NCI-H2171 (cell line): ENCODE measurements at regions not wholly inside any gene's neighbourhood (a gene's known extent, or its start where the extent isn't known, plus 50 kb on each side); places are given as distances from the start of the nearest gene placed in this dataset.
"Not testable (repeated sequence)": the region's sequence is repeated elsewhere in the genome, so short reads cannot be mapped to it uniquely, and the experiment has no call there.

Source experiments
- DNase-seq: peaks from one replicate; lab custom pipeline; 2025; lab: John Stamatoyannopoulos, UW

DNA sequence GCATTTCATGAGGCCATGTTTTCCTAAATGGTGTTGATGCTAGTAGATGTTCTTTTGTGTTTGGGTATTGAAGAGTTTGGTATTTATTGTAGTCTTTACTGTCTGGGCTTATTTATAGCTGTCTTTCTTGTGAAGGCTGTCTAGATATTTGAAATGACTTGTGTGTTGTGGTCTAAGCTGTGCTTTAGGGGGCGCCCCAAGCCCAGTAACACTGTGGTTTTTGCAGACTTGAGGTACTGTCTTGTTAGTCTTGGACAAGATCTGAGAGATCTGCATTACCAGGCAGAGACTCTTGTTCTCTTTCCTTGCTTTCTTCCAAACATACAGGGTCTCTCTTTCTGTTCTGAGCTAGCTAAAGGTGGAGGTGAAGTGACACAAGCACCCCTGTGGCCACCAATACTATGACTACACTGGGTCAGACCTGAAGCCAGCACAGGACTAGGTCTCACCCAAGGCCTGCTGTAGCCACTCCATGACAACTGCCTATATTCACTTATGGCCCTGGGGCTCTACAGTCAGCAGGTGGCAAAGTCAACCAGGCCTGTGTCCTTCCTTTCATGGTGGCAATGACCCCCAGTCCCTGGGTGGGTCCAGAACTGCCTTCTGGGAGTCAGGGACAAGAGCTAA lies 152.1 kb upstream of the TBC1D5 start:
- no peak for DNase-seq

GRCh38 chr3:17891139-17891856 lies 148.9 kb upstream of the TBC1D5 start:
- DNase-seq, result no peak

- DNase-seq, result no peak
Measured at GRCh38 chr3:17885986-17886385, 143.6 kb upstream of the TBC1D5 start.

GRCh38 chr3:17882981-17883380 lies 140.6 kb upstream of the TBC1D5 start:
- no peak for DNase-seq

GRCh38 chr3:17877299-17877698 lies 134.9 kb upstream of the TBC1D5 start:
- DNase-seq, result no peak

- DNase-seq, result no peak
Measured at GRCh38 chr3:17874636-17875035, 132.2 kb upstream of the TBC1D5 start.

DNA sequence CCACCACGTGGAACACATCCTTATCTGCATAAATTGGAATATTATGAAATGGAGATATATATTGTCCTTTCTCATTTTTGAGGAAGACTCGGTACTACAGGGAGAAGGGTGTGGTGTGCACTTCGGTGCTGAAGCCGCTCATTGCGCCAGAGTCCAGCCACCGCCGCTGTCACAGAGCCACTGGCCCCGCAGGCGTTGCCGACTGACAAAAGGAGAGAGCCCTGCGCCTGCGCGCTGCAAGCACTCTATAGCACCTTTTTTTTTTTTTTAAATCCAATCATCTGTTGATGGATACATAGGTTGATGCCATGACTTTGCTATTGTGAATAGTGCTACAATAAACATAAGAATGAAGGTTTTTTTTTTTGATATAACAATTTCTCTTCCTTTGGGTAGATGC lies 130.0 kb upstream of the TBC1D5 start:
- DNase-seq, result no peak

GRCh38 chr3:17865631-17866030 lies 123.2 kb upstream of the TBC1D5 start:
- no peak for DNase-seq

- DNase-seq, result no peak
Measured at GRCh38 chr3:17861476-17861875, 119.0 kb upstream of the TBC1D5 start.

GRCh38 chr3:17860840-17861471 lies 118.5 kb upstream of the TBC1D5 start:
- not testable (repeated sequence) for DNase-seq

DNA sequence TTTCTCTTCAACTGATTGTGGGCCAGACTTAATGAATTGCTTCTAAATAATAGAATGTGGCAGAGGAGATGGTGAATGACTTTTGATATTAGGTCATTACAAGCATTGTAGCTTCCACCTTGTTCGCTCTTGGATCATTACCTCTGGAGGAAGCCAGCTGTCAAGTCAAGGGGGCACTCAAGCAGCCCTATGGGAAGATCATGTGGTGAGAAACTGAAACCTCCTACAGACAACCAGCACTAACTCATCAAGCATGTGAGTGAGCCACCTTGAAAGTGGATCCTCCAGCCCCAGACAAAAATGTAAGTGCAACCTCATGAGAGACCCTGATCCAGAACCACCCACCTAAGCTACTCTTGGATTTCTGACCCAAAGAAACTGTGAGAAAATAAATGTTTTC lies 109.8 kb upstream of the TBC1D5 start:
- DNase-seq, result no peak

DNA sequence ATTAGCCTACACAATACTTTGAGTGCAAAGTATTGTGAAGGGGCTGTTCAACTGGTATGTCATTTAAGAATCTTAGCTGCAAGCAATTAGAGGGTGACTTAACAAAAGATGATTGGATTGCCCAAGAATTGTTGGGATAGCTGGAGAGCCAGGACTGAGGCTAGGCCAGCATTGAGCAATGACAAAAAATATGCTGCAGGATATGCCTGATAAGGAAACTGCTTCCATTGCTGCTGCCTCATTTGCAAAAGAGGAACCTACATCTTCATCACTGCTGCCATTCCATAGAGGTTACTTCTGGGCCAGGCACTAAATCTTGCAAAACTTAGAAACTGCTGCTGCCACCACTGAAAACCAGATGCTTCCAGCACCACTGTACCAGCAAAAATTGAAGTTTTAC lies 108.0 kb upstream of the TBC1D5 start:
- DNase-seq, result no peak

- DNase-seq, result no peak
Measured at GRCh38 chr3:17848102-17848501, 105.7 kb upstream of the TBC1D5 start.

- no peak for DNase-seq
Measured at GRCh38 chr3:17847156-17847555, 104.7 kb upstream of the TBC1D5 start.

GRCh38 chr3:17846466-17846865 lies 104.0 kb upstream of the TBC1D5 start:
- DNase-seq, result no peak

- DNase-seq, result no peak
Measured at GRCh38 chr3:17845026-17845812, 102.8 kb upstream of the TBC1D5 start.

DNA sequence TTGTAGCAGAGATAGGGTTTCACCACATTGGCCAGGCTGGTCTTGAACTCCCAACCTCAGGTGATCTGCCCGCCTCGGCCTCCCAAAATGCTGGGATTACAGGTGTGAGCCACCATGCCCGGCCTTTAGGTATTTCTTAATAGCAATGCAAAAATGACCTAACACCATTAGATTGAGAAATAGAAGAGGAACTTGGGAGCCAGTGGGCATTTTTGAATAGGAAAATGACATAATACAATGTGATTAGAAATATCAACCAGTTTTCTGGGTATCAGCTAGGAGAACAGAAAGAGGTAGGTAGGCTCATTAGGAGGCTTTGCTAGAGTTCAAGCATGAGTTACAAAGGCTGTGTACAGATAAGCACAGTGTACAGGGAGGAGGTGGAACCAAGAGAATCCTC lies 101.8 kb upstream of the TBC1D5 start:
- no peak for DNase-seq

GRCh38 chr3:17841190-17841828 lies 98.9 kb upstream of the TBC1D5 start:
- DNase-seq, result no peak

GRCh38 chr3:17840651-17841050 lies 98.2 kb upstream of the TBC1D5 start:
- no peak for DNase-seq

DNA sequence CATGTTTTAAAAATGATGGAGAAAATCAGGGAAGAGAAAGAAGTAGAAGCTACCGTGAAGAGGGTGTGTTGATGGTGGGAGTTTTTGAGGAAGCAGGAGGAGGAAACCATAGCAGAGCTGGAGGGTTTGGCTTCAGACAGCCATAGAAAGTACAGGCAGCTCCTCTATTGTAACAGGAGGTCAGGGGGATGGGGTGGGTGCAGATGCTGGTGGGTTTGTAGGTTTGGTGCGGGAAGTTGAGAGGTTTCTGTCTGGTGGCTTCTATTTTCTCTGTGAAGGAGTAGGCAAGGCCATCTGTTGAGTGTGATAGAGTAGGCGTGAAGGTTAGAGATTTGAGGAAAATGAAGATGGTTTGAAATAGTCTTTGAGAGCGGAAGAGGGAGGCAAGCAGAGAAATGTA lies 97.7 kb upstream of the TBC1D5 start:
- no peak for DNase-seq

DNA sequence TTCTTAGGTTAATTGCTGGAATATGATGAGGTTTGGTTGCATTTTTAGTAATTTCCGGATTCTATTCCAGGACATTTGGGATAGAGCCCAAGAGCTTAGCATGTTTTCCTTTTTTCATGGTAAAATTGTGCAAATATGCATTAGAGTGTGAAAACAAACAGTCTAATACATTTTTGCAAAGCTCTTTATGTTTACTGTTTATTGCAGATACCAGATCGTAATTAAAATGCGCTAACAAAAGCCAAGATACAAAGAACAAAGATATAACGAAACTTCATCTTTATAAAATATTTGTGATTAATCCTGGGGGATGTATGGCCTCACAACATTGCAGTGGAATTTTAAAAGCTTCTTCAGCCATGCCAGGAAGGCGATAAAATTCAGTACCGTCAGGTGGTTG lies 94.5 kb upstream of the TBC1D5 start:
- DNase-seq, result no peak

- no peak for DNase-seq
Measured at GRCh38 chr3:17836092-17836491, 93.7 kb upstream of the TBC1D5 start.
